SK-N-SH treated with all-trans-retinoic acid at 6 μM for 48 hours (cell line): ENCODE measurements at regions not wholly inside any gene's neighbourhood (a gene's known extent, or its start where the extent isn't known, plus 50 kb on each side); places are given as distances from the start of the nearest gene placed in this dataset.

Experiments used
- ARNTL ChIP-seq: fragments of 450-650 bp; formaldehyde crosslinking; IDR thresholded peaks from 2 replicates; pipeline ENCODE4 v1.5.0; 2020; ENCODE audit warnings: low read depth, mild to moderate bottlenecking, moderate library complexity, borderline replicate concordance
- ESRRG ChIP-seq: fragments of 250-450 bp; sonication (Bioruptor Pico); IDR thresholded peaks from 2 replicates; pipeline ENCODE4 v1.6.1; 2021; ENCODE audit warnings: mild to moderate bottlenecking
- OSR1 ChIP-seq: fragments of 250-450 bp; sonication (Bioruptor Pico); IDR thresholded peaks from 2 replicates; pipeline ENCODE4 v1.8.0; 2022; ENCODE audit warnings: moderate library complexity, mild to moderate bottlenecking, inconsistent platforms
- PATZ1 ChIP-seq: fragments of 250-450 bp; sonication (Bioruptor Pico); IDR thresholded peaks from 2 replicates; pipeline ENCODE4 v1.8.0; 2020; ENCODE audit warnings: mild to moderate bottlenecking, moderate library complexity, borderline replicate concordance
- POU6F1 ChIP-seq: fragments of 250-450 bp; sonication (Bioruptor Pico); IDR thresholded peaks from 2 replicates; pipeline ENCODE4 v1.8.0; 2021; ENCODE audit warnings: low read depth, mild to moderate bottlenecking, moderate library complexity, borderline replicate concordance
- SNAI2 ChIP-seq: fragments of 250-450 bp; sonication (Bioruptor Pico); IDR thresholded peaks from 2 replicates; pipeline ENCODE4 v1.5.0; 2020; ENCODE audit warnings: mild to moderate bottlenecking, moderate library complexity
- TCF4 ChIP-seq: fragments of 250-450 bp; sonication (Bioruptor Pico); IDR thresholded peaks from 2 replicates; pipeline ENCODE4 v1.8.0; 2021; ENCODE audit warnings: mild to moderate bottlenecking, moderate library complexity, borderline replicate concordance
- TOX ChIP-seq: fragments of 250-450 bp; sonication (Bioruptor Pico); IDR thresholded peaks from 2 replicates; pipeline ENCODE4 v1.8.0; 2021; ENCODE audit warnings: mild to moderate bottlenecking, moderate library complexity, borderline replicate concordance
- ZC3H10 ChIP-seq: fragments of 250-450 bp; sonication (Bioruptor Pico); IDR thresholded peaks from 2 replicates; pipeline ENCODE4 v1.5.1; 2021; ENCODE audit warnings: mild to moderate bottlenecking, moderate library complexity
- ZFP30 ChIP-seq: fragments of 450-650 bp; formaldehyde crosslinking; IDR thresholded peaks from 2 replicates; pipeline ENCODE4 v1.5.0; 2022; ENCODE audit warnings: mild to moderate bottlenecking, moderate library complexity
- ZNF565 ChIP-seq: fragments of 450-650 bp; formaldehyde crosslinking; conservative IDR thresholded peaks from 2 replicates; pipeline ENCODE4 v1.5.0; 2020; ENCODE audit warnings: low read depth, mild to moderate bottlenecking, moderate library complexity
- ZNF8 ChIP-seq: fragments of 450-650 bp; formaldehyde crosslinking; IDR thresholded peaks from 2 replicates; pipeline ENCODE4 v1.5.0; 2020; ENCODE audit warnings: mild to moderate bottlenecking, moderate library complexity
- TF ChIP-seq, protein P1 (sequence below): fragments of 250-450 bp; sonication (Bioruptor Pico); IDR thresholded peaks from 2 replicates; pipeline ENCODE4 v1.5.1; 2020; ENCODE audit warnings: low read depth, mild to moderate bottlenecking, moderate library complexity
- TF ChIP-seq, protein P2 (sequence below): fragments of 250-450 bp; sonication (Bioruptor Pico); IDR thresholded peaks from 2 replicates; pipeline ENCODE4 v1.5.0; 2020; ENCODE audit warnings: mild to moderate bottlenecking, moderate library complexity

GRCh38 chr18:34380326-34380725 is 155.6 kb upstream of the NOL4 start:
- TF ChIP-seq ZNF8 (CRISPR knock-in tag) (no peak), ZFP30 (CRISPR knock-in tag) (no peak), SNAI2 (CRISPR knock-in tag) (no peak), ARNTL (CRISPR knock-in tag) (no peak), PATZ1 (no peak), POU6F1 (CRISPR knock-in tag) (no peak), OSR1 (no peak), ZC3H10 (no peak), ESRRG (CRISPR knock-in tag) (no peak), TOX (CRISPR knock-in tag) (no peak), ZNF565 (no peak), TCF4 (CRISPR knock-in tag) (no peak)
- TF ChIP-seq, protein P1, sequence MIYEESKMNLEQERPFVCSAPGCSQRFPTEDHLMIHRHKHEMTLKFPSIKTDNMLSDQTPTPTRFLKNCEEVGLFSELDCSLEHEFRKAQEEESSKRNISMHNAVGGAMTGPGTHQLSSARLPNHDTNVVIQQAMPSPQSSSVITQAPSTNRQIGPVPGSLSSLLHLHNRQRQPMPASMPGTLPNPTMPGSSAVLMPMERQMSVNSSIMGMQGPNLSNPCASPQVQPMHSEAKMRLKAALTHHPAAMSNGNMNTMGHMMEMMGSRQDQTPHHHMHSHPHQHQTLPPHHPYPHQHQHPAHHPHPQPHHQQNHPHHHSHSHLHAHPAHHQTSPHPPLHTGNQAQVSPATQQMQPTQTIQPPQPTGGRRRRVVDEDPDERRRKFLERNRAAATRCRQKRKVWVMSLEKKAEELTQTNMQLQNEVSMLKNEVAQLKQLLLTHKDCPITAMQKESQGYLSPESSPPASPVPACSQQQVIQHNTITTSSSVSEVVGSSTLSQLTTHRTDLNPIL (CRISPR knock-in tag) = no peak
- TF ChIP-seq, protein P2, sequence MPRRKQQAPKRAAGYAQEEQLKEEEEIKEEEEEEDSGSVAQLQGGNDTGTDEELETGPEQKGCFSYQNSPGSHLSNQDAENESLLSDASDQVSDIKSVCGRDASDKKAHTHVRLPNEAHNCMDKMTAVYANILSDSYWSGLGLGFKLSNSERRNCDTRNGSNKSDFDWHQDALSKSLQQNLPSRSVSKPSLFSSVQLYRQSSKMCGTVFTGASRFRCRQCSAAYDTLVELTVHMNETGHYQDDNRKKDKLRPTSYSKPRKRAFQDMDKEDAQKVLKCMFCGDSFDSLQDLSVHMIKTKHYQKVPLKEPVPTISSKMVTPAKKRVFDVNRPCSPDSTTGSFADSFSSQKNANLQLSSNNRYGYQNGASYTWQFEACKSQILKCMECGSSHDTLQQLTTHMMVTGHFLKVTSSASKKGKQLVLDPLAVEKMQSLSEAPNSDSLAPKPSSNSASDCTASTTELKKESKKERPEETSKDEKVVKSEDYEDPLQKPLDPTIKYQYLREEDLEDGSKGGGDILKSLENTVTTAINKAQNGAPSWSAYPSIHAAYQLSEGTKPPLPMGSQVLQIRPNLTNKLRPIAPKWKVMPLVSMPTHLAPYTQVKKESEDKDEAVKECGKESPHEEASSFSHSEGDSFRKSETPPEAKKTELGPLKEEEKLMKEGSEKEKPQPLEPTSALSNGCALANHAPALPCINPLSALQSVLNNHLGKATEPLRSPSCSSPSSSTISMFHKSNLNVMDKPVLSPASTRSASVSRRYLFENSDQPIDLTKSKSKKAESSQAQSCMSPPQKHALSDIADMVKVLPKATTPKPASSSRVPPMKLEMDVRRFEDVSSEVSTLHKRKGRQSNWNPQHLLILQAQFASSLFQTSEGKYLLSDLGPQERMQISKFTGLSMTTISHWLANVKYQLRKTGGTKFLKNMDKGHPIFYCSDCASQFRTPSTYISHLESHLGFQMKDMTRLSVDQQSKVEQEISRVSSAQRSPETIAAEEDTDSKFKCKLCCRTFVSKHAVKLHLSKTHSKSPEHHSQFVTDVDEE (CRISPR knock-in tag) = no peak
